NCI-H226 (cell line): ENCODE measurements at regions not wholly inside any gene's neighbourhood (a gene's known extent, or its start where the extent isn't known, plus 50 kb on each side); places are given as distances from the start of the nearest gene placed in this dataset.

ENCODE experiments used
- DNase-seq: peaks from one replicate; pipeline ENCODE4 v3.0.0-alpha.2; 2015

- DNase-seq: peak; percentile 91
These were observed 374.7 kb upstream of the WWC1 start for GRCh38 chr5:167916706-167917105.

DNA sequence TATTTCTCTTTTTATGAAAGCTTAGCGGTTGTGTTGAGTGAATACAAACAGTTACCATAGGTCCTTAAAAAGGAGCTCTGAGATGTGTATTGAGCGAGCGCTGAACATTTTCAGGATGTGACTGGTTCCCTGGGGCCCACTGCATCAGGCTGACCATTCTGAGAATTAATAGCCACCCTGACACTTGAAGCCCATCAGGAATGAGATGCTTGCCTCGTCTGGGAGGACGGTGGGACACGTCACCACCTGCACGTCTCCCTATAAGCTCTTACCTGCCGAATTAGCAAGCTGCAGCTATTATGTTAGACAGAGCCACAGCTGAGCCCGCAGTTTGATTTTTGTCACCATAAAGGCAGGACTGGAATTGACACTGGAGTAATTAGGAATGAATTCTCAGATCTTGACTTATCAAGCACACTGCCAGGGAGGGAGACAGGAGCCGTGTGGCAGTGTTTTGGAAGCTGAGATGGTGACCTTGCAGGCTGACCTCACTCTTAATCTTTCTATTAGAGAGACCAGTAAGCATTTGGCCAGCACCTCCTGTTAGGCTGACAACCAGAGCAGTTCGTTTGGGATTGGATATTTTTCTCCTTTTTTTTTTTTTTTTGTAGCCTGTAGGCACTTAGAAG lies 373.1 kb upstream of the WWC1 start:
- DNase-seq: no peak

DNA sequence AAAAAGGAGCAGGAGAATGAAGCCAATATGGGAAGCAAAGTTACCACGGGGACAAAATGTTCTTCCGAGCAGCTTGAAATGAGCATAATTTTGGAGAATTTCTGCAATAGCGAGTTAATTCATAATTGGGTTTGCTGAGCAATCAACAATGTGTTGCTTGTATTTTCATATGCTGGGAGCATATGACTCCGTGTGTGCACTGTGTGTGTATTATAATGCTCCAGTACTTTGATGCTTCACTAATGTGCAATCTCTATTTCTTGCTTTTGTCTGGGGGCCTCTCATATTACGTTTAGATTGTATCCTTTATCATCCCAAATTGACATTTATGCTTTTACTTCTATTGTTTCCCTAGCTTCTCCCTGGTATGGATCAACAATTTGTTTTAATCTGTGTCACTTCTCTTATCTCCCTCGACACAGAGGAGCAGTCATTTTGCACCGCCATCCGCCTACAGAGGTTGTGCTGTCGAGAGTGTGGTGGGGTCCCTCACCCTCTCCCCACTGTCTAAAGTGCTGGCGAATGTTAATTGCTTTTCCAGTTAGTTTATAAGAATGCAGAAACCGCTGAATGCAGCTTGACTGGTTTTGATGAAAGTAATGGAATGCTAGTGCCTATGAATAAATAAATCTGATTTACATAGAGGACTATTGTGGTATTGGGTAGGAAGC lies 372.5 kb upstream of the WWC1 start:
- no peak for DNase-seq

DNA sequence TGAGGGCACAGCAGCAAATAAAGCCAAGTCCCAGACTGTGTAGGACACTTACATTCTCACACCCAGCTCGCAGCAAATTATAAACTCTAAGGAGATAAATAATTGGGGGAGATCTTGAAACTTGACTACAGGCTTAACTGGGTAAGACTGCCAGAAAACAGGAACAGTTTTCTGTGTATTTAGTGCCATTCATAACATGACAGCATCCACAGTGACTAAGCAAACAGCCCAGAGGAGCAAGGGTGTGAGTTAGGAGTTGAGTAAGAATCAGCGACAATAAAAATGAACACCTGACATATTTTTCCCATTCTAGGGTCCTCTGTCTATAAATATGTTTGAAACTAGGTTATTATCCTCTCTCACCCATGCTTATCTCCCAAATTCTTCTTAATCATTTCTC lies 370.9 kb upstream of the WWC1 start:
- DNase-seq: no peak

DNA sequence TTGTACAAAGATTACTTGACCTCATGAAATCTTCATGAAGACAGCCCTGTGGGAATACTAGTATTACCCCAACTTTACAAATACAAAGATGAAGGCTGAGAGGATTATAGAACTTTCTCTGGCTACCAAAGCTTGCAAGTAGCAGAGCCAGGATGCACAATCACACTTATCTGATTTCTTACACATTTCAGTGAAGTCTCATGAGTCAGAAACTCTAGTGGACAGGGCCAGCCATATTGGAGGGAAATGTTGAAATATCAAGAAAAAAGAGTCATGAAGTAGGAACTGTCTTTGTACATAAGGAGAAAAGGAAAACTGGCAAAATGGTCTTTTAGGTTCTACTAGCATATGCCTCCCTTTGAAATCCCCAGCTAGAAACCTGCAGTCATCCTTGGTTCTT lies 369.6 kb upstream of the WWC1 start:
- DNase-seq: no peak

GRCh38 chr5:167923396-167923795 lies 368.0 kb upstream of the WWC1 start:
- no peak for DNase-seq

GRCh38 chr5:167929841-167930240 lies 361.6 kb upstream of the WWC1 start:
- DNase-seq: no peak

DNA sequence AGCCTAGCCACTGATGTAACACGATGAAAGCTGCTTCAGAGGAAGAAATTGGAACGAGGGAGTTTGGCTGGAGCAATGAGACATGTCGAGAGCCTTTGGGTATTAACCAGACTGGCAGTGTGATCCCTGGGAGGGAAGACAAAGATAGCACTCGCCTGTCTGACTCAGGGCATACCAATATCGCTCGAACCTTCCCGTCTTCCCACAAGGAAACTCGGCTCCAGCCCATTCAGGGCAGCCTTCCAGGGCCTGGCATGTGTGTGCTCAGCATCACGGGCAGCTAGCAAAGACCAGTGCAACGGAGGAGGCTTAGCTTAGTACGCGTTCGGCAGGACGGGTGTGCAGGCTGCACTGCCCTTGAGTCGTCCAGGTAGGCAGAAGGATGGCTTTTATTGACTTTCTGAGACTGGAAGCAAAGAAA lies 356.9 kb upstream of the WWC1 start:
- peak; percentile 91 for DNase-seq

- no peak for DNase-seq
These were observed 355.4 kb upstream of the WWC1 start for GRCh38 chr5:167936022-167936421.

DNA sequence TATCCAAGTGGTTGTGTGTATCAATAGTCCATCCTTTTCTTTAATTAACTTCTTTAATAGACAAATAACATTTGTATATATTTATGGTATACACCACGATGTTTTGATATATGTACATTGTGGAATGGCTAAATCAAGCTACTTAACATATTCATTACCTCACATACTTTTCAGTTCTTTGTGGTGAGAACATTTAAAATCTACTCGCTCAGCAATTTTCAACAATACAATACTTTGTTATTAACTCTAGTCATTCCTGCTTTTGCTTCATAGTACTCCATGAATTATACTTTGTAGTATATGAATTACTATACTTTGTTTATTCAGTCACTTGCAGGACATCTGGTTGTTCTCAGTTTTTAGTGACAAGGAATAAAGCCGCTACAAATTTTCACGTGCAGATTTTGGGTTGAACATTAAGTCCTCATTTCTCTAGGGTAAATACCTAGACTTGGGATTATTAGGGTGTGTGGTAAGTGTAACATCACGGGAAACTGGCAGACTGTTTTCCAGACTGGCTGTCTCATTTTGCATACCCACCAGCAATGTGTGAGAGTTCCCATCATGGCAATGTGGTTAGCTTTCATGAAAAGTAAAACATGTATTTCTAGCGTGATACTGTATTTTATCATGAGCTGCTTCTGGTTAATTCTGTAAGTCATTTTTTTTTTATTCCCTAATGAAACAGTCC lies 354.4 kb upstream of the WWC1 start:
- DNase-seq: no peak

DNA sequence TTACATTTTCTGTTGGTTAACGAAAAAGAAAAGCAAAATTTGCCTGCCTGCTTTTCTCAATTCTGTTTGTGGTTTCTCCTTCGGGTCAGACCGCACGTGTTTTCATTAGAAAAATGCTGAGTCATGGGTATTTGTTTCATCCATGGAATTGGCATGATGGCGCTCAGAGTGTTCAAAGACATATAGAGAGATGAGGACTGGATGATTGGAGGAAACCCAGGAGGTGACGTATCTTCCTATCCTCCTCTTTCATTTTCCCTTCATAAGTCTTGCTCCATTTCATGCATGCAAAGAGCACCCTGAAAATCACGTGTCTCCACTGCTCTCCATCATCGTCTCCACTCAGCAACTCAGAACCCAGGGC lies 353.8 kb upstream of the WWC1 start:
- no peak for DNase-seq

- DNase-seq: peak; percentile 55
These were observed 351.8 kb upstream of the WWC1 start for GRCh38 chr5:167939686-167940085.

DNA sequence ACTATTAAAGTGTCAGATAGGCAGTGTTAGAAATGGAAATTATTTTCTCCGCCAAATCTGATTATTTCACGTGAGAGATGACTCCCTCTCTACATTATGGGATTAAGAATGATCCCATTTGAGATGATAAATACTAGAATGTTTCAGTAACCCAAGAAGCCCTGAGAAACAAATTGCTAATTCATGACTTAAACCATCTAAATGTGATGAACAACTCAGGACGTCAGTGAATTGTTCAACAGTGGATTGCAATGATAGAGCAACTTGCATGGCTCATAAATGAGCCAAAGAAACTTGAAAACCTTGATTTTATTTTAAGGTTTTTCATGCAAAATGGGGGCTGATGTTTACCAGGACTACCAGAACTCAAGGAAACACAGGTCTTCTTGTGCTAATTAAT lies 350.5 kb upstream of the WWC1 start:
- no peak for DNase-seq

DNA sequence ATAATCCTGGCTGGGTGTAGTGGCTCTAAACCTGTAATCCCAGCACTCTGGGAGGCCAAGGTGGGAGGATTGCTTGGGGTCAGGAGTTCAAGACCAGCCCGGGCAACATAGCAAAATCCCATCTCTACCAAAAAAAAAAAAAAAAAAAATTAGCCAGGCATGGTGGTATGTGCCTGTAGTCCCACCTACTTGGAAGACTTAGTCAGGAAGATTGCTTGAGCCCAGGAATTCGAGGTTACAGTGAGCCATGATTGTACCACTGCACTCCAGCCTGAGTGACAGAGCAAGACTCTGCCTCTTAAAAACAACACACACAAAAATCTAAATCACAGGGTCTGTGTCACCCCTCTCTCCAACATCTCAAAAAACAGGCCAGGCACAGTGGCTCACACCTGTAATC lies 349.9 kb upstream of the WWC1 start:
- peak; percentile 60 for DNase-seq

DNA sequence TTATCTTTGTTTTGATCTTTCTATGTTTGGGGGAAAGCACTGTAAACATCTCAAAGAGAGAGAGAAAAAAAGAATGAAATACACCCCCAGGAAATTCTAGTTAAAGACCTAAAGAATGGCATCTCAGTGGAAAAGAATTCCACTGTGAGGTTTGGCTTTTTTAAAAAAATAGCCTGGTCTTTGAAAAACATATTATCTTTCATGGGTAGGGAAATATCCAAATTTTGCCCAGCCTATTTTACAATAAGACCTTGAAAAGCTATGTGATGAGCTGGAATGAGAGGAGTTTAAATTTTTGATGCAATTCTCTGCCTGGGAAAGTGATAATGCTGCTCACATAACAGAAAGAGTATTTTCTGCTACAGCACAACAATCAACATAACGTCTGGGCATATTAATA lies 348.1 kb upstream of the WWC1 start:
- DNase-seq: no peak

DNA sequence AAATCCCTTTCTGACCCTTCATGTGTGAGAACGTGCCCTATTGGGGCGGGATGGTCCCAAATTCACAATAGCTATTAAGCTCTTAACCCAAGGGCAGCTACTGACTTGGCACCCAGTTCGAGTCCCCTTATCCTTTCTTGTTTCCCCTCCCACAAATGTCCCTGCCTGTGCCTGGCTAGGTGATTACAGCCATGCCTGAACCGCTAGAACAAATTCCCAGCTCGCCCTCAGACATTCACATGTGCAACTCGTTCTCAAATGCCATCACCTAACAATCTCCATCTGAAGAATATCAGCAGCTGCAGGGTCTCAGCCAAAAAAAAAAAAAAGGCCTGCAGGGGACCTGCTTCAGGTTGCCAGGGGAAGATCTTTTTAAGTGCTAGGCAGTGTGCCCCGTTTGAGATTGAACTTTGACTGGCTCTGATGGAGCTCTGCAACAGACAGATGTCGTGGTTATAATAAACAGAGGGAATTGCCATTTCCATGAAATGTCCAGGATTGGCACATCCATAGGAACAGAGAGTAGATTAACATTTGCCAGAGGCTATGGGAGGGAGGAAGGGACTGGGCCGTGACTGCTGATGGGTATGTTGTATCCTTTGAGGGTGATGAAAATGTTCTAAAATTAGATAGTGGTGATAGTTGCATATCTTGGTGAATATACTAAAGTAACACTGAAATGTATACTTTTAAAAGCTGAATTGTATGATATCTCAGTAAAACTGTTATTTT lies 347.2 kb upstream of the WWC1 start:
- peak; percentile 38 for DNase-seq

DNA sequence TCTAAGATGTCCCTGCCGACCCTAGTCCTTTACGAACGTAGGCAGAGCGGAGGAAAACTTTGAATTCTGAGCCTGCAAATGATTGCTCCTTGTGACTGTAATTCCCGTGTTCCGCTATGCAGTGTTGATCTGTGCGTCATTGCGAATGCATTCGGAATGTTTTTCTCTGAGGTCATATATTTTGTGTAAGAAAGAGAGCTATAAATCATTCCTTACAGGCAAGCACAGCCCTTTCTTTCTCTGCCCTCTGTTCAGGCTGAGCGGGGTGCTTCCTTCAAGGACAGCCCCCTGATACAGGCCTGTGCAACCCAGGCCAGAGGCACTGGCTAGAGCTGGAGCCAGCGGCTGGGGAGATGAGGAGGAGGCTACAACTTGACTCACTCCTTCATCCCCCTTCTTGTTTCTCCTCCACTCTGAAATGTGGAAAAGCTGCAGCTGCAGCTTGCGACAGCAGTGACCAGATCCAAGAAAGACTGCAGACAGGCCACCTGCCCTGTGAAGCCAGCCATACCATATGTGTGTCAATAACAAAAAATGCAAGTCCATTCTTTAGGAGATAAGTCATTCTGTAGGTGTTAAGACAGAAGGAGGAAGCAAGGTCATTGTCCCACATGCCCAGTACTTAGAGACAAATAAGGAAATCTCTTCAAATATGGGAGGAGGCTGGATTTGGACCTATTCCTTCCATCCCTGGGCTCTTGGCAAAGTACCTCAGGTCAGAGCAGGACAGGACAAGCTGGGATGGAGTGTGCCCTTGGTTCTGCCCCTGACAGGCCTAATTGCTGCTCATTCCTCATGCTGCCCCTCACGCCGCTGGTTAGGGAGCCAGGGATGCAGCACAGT lies 345.7 kb upstream of the WWC1 start:
- peak; percentile 96 for DNase-seq

- no peak for DNase-seq
These were observed 344.1 kb upstream of the WWC1 start for GRCh38 chr5:167947306-167947705.

DNA sequence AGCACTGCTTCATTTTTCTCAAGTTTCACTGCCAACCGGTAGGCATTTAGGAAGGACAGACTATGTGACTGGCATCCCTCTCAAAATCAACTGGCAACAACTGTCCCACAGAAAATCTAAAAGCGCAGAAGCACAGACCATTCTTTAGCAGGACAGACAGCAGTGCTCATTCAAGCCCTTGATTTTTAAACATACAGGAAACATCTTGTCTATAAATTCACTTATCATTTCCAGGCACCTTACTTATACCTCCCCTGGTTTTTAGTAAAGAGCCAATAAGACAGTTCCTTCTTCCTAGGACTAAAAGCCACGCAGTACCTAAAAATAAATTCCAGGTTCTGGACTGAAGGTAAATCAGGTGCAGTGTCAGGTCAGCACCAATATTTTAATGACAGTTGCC lies 343.2 kb upstream of the WWC1 start:
- no peak for DNase-seq

- no peak for DNase-seq
These were observed 342.0 kb upstream of the WWC1 start for GRCh38 chr5:167949435-167949834.

- peak; percentile 84 for DNase-seq
These were observed 341.2 kb upstream of the WWC1 start for GRCh38 chr5:167950126-167950721.

DNA sequence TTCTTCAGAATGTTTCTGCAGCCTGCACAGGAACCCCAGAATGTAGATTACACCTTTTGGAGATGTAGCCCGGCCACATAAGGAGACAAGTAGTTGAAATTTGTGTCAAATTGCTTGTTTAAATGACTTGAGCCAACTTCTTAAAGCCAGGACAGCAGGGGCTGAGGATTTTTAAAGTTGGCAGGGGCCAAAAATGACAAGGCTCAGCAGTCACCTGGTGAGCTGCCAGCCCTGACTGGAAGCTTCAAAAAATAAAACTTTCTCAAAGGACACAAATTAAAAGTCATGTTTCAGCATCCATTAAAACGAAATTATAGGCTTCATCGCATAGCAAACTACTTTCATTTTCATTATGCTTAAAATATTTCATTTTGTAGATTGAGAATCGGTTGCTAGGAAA lies 340.3 kb upstream of the WWC1 start:
- DNase-seq: no peak
